Activated T-cell treated with anti-CD3 and anti-CD28 coated beads for 4 hours (primary cell): ENCODE measurements at regions not wholly inside any gene's neighbourhood (a gene's known extent, or its start where the extent isn't known, plus 50 kb on each side); places are given as distances from the start of the nearest gene placed in this dataset.

Source experiments
- DNase-seq: peaks from one replicate; pipeline ENCODE4 v3.0.0-alpha.2; 2020

GRCh38 chr3:68033867-68034266 lies 379.5 kb upstream of the SUCLG2 start:
- no peak for DNase-seq

GRCh38 chr3:68032209-68032608 lies 377.8 kb upstream of the SUCLG2 start:
- DNase-seq = no peak

GRCh38 chr3:68025189-68025588 lies 370.8 kb upstream of the SUCLG2 start:
- DNase-seq = no peak

- no peak for DNase-seq
These were observed 365.5 kb upstream of the SUCLG2 start for GRCh38 chr3:68019876-68020275.

GRCh38 chr3:68018275-68018674 lies 363.9 kb upstream of the SUCLG2 start:
- DNase-seq = no peak

- no peak for DNase-seq
These were observed 362.7 kb upstream of the SUCLG2 start for GRCh38 chr3:68017069-68017468.

- no peak for DNase-seq
These were observed 355.5 kb upstream of the SUCLG2 start for GRCh38 chr3:68009900-68010299.

- peak; percentile 3 for DNase-seq
These were observed 353.3 kb upstream of the SUCLG2 start for GRCh38 chr3:68007621-68008226.

- no peak for DNase-seq
These were observed 352.2 kb upstream of the SUCLG2 start for GRCh38 chr3:68006646-68007045.

GRCh38 chr3:68004091-68004490 lies 349.7 kb upstream of the SUCLG2 start:
- DNase-seq = no peak

GRCh38 chr3:67998281-67998680 lies 343.9 kb upstream of the SUCLG2 start:
- no peak for DNase-seq

GRCh38 chr3:67995206-67995605 lies 340.8 kb upstream of the SUCLG2 start:
- DNase-seq = no peak

- no peak for DNase-seq
These were observed 332.3 kb upstream of the SUCLG2 start for GRCh38 chr3:67986706-67987105.

- DNase-seq = no peak
These were observed 328.8 kb upstream of the SUCLG2 start for GRCh38 chr3:67983166-67983565.

GRCh38 chr3:67981077-67981476 lies 326.7 kb upstream of the SUCLG2 start:
- no peak for DNase-seq

GRCh38 chr3:67979342-67979741 lies 324.9 kb upstream of the SUCLG2 start:
- no peak for DNase-seq

- no peak for DNase-seq
These were observed 323.4 kb upstream of the SUCLG2 start for GRCh38 chr3:67977762-67978161.

GRCh38 chr3:67976663-67977062 lies 322.3 kb upstream of the SUCLG2 start:
- no peak for DNase-seq

GRCh38 chr3:67964596-67964995 lies 310.2 kb upstream of the SUCLG2 start:
- DNase-seq = no peak

- DNase-seq = no peak
These were observed 302.9 kb upstream of the SUCLG2 start for GRCh38 chr3:67957268-67957667.

- DNase-seq = peak; percentile 26
These were observed 293.5 kb upstream of the SUCLG2 start for GRCh38 chr3:67947808-67948508.

- DNase-seq = no peak
These were observed 292.0 kb upstream of the SUCLG2 start for GRCh38 chr3:67946436-67946835.

GRCh38 chr3:67943546-67943945 lies 289.1 kb upstream of the SUCLG2 start:
- DNase-seq = no peak

- no peak for DNase-seq
These were observed 287.1 kb upstream of the SUCLG2 start for GRCh38 chr3:67941433-67942030.
